BJ (cell line): ENCODE measurements at regions not wholly inside any gene's neighbourhood (a gene's known extent, or its start where the extent isn't known, plus 50 kb on each side); places are given as distances from the start of the nearest gene placed in this dataset.

ENCODE experiments used
- CTCF ChIA-PET: fragments of 350-600 bp; formaldehyde crosslinking; extraction: SDS; loops from one replicate; lab custom pipeline; 2021; ENCODE audit warnings: antibody characterized with exemption, inconsistent platforms; lab: Yijun Ruan, JAX
- POLR2A ChIA-PET: fragments of 300-600 bp; sonication (Branson Sonifier 250); formaldehyde crosslinking; extraction: SDS; loops from one replicate; lab custom pipeline; 2021; ENCODE audit warnings: antibody characterized with exemption; lab: Charles Lee
- DNase-seq: peaks from one replicate; pipeline ENCODE4 v3.0.0-alpha.2; 2011; ENCODE audit warnings: low read depth
- H3K27me3 ChIP-seq: 2 replicates; pipeline ENCODE4 v1.6.0; 2011; ENCODE audit warnings: low read length; ENCODE audit not compliant: control insufficient read depth, insufficient read depth
- H3K36me3 ChIP-seq: 2 replicates; pipeline ENCODE4 v1.5.1; 2011; ENCODE audit warnings: low read length; ENCODE audit not compliant: control insufficient read depth, insufficient read depth
- H3K4me3 ChIP-seq: 2 replicates; pipeline ENCODE4 v1.5.1; 2011; ENCODE audit warnings: low read depth, mild to moderate bottlenecking, control low read depth, low read length
- TF ChIP-seq, protein P1 (sequence below): IDR thresholded peaks from 2 replicates; pipeline ENCODE4 v1.5.1; 2011; ENCODE audit warnings: low read depth, mild to moderate bottlenecking, control low read depth, inconsistent platforms, low read length, moderate library complexity; ENCODE audit not compliant: insufficient read depth

GRCh38 chr11:111081021-111081511 is 164.5 kb upstream of the POU2AF2 start:
- H3K4me3 ChIP-seq = no peak overlapping the region
- H3K36me3 ChIP-seq = no peaks in the 10 kb centered on the region
- ChIA-PET POLR2A (no interaction called here), CTCF (interaction anchor here (0.6 kb wide), 1 partner anchor 220 kb away, joined by 3 read pairs; no protein-coding TSS in a partner anchor)
- TF ChIP-seq, protein P1, sequence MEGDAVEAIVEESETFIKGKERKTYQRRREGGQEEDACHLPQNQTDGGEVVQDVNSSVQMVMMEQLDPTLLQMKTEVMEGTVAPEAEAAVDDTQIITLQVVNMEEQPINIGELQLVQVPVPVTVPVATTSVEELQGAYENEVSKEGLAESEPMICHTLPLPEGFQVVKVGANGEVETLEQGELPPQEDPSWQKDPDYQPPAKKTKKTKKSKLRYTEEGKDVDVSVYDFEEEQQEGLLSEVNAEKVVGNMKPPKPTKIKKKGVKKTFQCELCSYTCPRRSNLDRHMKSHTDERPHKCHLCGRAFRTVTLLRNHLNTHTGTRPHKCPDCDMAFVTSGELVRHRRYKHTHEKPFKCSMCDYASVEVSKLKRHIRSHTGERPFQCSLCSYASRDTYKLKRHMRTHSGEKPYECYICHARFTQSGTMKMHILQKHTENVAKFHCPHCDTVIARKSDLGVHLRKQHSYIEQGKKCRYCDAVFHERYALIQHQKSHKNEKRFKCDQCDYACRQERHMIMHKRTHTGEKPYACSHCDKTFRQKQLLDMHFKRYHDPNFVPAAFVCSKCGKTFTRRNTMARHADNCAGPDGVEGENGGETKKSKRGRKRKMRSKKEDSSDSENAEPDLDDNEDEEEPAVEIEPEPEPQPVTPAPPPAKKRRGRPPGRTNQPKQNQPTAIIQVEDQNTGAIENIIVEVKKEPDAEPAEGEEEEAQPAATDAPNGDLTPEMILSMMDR = no peak
- no peak for DNase-seq
- no peaks in the 10 kb centered on the region for H3K27me3 ChIP-seq

- ChIA-PET CTCF (interaction anchor here (1.1 kb wide), 1 partner anchor 9 kb away, joined by 3 read pairs; no protein-coding TSS in a partner anchor), POLR2A (no interaction called here)
- Histone ChIP-seq H3K4me3 (no peak overlapping the region), H3K36me3 (no peaks in the 10 kb centered on the region), H3K27me3 (no peaks in the 10 kb centered on the region)
- TF ChIP-seq, protein P1 = no peak
- no peak for DNase-seq
Measured at GRCh38 chr11:111077530-111078322, 167.8 kb upstream of the POU2AF2 start.

GRCh38 chr11:111069066-111069465 is 176.5 kb upstream of the POU2AF2 start:
- ChIA-PET POLR2A (no interaction called here), CTCF (no interaction called here)
- no peak for DNase-seq
- TF ChIP-seq, protein P1 = peak; percentile 51
- Histone ChIP-seq H3K36me3 (no peaks in the 10 kb centered on the region), H3K4me3 (no peak overlapping the region), H3K27me3 (no peaks in the 10 kb centered on the region)

DNA sequence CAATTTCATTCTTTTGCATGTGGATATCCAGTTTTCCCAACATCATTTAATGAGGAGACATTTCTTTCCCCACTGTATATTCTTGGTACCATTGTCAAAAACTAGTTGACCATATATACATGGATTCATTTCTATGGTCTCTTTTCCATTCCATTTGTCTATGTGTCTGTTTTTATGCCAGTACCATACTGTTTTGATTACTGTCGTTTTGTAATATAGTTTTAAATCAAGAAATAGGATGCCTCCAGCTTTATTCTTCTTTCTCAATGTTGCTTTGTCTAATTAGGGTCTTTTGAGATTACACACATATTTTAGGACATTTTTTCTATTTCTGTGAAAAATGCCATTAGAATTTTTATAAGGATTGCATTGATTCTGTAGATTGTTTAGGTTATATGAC is 177.5 kb upstream of the POU2AF2 start:
- ChIA-PET POLR2A (no interaction called here), CTCF (interaction anchor here (1.2 kb wide), 1 partner anchor 9 kb away, joined by 3 read pairs; no protein-coding TSS in a partner anchor)
- H3K36me3 ChIP-seq = no peaks in the 10 kb centered on the region
- H3K27me3 ChIP-seq = no peaks in the 10 kb centered on the region
- no peak for DNase-seq
- TF ChIP-seq, protein P1 = no peak
- H3K4me3 ChIP-seq = no peak overlapping the region

- POLR2A ChIA-PET = no interaction called here
- CTCF ChIA-PET = no interaction called here
- no peaks in the 10 kb centered on the region for H3K27me3 ChIP-seq
- no peak for DNase-seq
- no peak overlapping the region for H3K4me3 ChIP-seq
- H3K36me3 ChIP-seq = no peaks in the 10 kb centered on the region
- TF ChIP-seq, protein P1 = no peak
Measured at GRCh38 chr11:111066846-111067245, 178.7 kb upstream of the POU2AF2 start.
